Astrocyte (in vitro differentiated cells and primary cell): ENCODE measurements at regions not wholly inside any gene's neighbourhood (a gene's known extent, or its start where the extent isn't known, plus 50 kb on each side); places are given as distances from the start of the nearest gene placed in this dataset.

Source experiments
- EZH2 ChIP-seq: IDR thresholded peaks from 2 replicates; pipeline ENCODE4 v1.6.1; 2012; ENCODE audit warnings: mild to moderate bottlenecking, low read length, inconsistent platforms; ENCODE audit not compliant: insufficient read depth
- TF ChIP-seq, protein P1 (sequence below): IDR thresholded peaks from 2 replicates; pipeline ENCODE4 v1.5.1; 2011; ENCODE audit warnings: low read depth, mild to moderate bottlenecking, inconsistent platforms, low read length, moderate library complexity; ENCODE audit not compliant: insufficient read depth

DNA sequence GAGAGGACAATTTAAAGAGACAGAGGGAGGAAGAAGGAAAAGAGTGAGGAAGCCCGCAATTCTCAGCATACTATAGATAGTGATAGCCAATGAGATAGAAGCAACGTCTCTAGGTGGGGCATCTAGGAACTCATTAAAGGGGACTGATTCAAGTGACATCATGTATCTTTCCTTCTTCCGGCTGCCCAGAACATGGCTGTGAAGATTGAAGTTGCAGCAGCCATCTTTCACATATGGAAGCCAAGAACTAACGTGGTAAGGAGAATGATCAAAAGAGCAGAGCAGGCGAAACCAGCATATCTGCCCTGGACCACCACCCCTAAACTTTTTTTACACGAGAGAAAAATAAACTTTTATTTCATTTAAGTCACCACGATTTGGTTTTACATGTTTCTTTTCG is 133.8 kb downstream of the DDX53 start:
- TF ChIP-seq, protein P1, sequence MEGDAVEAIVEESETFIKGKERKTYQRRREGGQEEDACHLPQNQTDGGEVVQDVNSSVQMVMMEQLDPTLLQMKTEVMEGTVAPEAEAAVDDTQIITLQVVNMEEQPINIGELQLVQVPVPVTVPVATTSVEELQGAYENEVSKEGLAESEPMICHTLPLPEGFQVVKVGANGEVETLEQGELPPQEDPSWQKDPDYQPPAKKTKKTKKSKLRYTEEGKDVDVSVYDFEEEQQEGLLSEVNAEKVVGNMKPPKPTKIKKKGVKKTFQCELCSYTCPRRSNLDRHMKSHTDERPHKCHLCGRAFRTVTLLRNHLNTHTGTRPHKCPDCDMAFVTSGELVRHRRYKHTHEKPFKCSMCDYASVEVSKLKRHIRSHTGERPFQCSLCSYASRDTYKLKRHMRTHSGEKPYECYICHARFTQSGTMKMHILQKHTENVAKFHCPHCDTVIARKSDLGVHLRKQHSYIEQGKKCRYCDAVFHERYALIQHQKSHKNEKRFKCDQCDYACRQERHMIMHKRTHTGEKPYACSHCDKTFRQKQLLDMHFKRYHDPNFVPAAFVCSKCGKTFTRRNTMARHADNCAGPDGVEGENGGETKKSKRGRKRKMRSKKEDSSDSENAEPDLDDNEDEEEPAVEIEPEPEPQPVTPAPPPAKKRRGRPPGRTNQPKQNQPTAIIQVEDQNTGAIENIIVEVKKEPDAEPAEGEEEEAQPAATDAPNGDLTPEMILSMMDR = no peak
- TF ChIP-seq EZH2 = no peak
